GM12864 (cell line): ENCODE measurements at regions not wholly inside any gene's neighbourhood (a gene's known extent, or its start where the extent isn't known, plus 50 kb on each side); places are given as distances from the start of the nearest gene placed in this dataset.

ENCODE experiments used
- DNase-seq: peaks from one replicate; pipeline ENCODE4 v3.0.0-alpha.2; 2011; ENCODE audit warnings: low read depth
- H3K4me3 ChIP-seq: 2 replicates; pipeline ENCODE4 v1.5.1; 2011; ENCODE audit warnings: mild to moderate bottlenecking, low read depth, low read length, control low read depth
- CTCF ChIP-seq: IDR thresholded peaks from 2 replicates; pipeline ENCODE4 v1.5.1; 2011; ENCODE audit warnings: low read depth, mild to moderate bottlenecking, moderate library complexity, low read length, control low read depth, inconsistent platforms; ENCODE audit errors: missing control alignments

- no peak overlapping the region for H3K4me3 ChIP-seq
- no peak for DNase-seq
- TF ChIP-seq CTCF: no peak
These were observed 366.7 kb upstream of the ROBO2 start for GRCh38 chr3:76673171-76673570.

- DNase-seq: no peak
- no peak overlapping the region for H3K4me3 ChIP-seq
These were observed 360.4 kb upstream of the ROBO2 start for GRCh38 chr3:76679541-76679940.

GRCh38 chr3:76683256-76683655 is 356.6 kb upstream of the ROBO2 start:
- TF ChIP-seq CTCF: no peak

More at GRCh38 chr3:76679541-76679940, 360.4 kb upstream of the ROBO2 start:
- no peak for TF ChIP-seq CTCF

GRCh38 chr3:76684946-76685345 is 355.0 kb upstream of the ROBO2 start:
- no peak for DNase-seq
- no peak for TF ChIP-seq CTCF
- no peak overlapping the region for H3K4me3 ChIP-seq

More at GRCh38 chr3:76683256-76683655, 356.6 kb upstream of the ROBO2 start:
- no peak overlapping the region for H3K4me3 ChIP-seq
- no peak for DNase-seq

GRCh38 chr3:76685858-76686257 is 354.0 kb upstream of the ROBO2 start:
- no peak for TF ChIP-seq CTCF
- DNase-seq: no peak
- no peak overlapping the region for H3K4me3 ChIP-seq

GRCh38 chr3:76687019-76687418 is 352.9 kb upstream of the ROBO2 start:
- DNase-seq: no peak
- no peak for TF ChIP-seq CTCF

GRCh38 chr3:76694063-76694462 is 345.8 kb upstream of the ROBO2 start:
- DNase-seq: no peak
- no peak for TF ChIP-seq CTCF
- H3K4me3 ChIP-seq: no peak overlapping the region

More at GRCh38 chr3:76687019-76687418, 352.9 kb upstream of the ROBO2 start:
- H3K4me3 ChIP-seq: no peak overlapping the region
